GM18505 (cell line): ENCODE measurements at regions not wholly inside any gene's neighbourhood (a gene's known extent, or its start where the extent isn't known, plus 50 kb on each side); places are given as distances from the start of the nearest gene placed in this dataset.

Experiments used
- ATAC-seq: cut with Tn5 transposase; IDR thresholded peaks from one replicate; pipeline ENCODE4 v1.9.1; 2021; ENCODE audit not compliant: unreplicated experiment
- POLR2A ChIP-seq: IDR thresholded peaks from 4 replicates; pipeline ENCODE4 v1.6.1; 2011; ENCODE audit warnings: borderline replicate concordance; ENCODE audit not compliant: insufficient read depth, insufficient read length; ENCODE audit errors: extremely low read depth

DNA sequence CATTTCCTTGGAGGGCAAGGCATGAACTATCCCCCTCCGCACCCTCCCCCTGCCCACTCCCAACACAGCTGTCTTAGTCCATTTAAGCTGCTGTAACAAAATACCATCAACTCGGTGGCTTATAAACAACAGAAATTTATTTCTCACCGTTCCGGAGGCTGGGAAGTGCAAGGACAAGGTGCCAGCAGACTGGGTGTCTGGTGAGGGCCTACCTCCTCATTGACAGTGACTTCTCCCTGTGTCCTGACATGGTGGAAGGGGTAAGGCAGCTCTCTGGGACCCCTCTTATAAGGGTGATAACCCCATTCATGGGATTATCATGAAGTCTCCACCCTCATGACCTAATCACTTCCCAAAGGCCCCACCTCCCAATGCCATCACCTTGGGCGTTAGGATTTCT, 114.3 kb upstream of the MAFB start:
- TF ChIP-seq POLR2A: no peak

DNA sequence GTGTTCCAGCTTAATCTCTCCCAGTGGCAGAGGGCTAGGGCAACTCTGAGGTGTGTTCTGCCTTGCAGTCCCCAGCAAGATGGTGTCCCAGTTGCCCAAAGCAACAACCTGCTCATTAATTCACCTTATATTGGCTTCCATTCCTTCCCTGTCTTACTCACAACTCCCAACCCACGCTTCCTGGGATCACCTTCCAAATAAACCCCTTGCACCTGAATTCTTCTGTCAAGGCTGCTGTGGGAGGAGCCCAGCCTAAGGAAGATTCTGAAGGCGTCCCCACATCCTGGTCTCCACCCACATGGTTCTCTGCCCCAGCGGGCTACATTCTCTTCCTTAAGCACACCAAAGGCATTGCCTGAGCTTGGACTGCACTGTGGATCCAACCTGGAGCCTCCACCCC, 116.6 kb upstream of the MAFB start:
- no peak for ATAC-seq
- no peak for TF ChIP-seq POLR2A

More for the DNA sequence above, 114.3 kb upstream of the MAFB start:
- ATAC-seq: no peak

DNA sequence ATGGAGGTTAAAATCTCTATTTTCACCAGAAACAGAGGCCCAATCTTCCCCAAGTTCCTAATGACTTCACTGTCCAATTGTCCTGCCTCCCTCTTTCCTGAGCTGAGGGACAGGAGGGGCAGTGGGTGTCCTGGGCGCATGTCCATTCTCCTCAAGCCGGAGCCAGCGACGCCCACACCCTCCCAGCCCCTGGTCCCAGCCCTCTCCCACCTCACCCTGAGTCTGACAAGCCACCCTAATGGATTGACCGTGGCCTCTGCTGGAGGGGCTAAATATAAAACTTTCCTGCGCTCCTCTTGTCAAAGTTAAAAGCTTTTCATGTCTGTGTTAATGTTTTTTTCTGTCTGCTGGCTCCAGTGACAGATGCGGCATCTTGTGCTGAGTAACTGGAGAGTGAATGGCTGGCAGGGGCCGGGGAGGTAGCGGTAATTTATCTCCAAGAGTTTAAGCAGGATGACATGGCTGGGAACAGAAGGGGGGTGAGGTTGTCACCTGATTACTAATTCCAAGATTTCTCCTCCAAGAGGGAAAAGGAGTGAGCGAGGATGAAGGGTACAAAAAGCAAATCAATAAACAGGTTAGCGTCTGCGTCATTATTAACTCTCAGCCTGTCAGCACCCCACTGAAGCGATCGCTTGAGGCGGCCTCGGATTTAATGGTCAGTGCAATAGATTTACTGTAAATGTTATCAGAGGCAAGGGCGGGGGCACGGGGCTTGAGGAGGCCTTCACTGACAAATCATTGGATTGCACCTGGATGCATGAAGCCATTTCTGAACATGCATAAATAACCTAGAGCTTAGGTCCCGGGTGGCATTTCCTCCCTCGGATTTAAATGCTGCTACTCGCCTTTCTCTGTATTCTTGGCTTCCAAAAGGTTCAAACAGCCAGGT, 118.1 kb upstream of the MAFB start:
- ATAC-seq: no peak
- no peak for TF ChIP-seq POLR2A

DNA sequence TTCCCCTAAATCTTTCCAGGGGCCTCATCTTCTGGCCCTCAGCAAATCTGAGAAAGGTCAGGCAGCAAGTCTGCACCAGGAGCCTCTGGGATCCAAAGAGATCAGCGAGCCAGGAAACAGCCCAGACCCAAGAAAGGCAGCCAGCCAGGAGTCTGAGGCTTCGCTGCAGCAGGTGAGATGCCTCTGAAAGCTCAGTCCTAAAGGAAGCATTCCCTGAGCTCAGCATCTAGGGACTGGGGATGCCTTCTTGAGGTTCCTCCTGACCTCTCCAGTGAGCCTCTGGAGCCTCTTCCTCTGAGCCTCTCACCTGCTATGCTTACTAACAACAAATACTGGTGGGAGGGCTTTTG, 118.8 kb upstream of the MAFB start:
- no peak for ATAC-seq
- no peak for TF ChIP-seq POLR2A

DNA sequence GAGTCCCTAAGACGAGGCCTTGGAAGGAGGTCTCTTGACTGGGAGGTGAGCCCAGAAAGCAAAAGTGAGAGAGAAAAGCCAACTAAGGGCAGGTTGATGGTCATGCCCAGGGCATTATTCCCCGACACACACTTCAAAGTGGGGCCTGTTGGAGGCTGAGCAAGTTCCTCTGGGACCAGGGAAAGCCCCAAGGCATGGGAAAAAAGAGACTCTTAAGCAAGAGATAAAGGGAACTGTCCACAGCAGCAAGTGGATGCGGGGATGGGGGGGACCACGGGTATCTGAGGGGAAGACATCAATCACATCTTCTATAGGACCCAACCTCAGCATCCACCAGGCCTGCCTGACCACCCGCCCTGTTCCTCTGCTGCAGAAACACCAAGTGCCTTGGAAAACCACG, 119.9 kb upstream of the MAFB start:
- no peak for TF ChIP-seq POLR2A
- ATAC-seq: no peak

DNA sequence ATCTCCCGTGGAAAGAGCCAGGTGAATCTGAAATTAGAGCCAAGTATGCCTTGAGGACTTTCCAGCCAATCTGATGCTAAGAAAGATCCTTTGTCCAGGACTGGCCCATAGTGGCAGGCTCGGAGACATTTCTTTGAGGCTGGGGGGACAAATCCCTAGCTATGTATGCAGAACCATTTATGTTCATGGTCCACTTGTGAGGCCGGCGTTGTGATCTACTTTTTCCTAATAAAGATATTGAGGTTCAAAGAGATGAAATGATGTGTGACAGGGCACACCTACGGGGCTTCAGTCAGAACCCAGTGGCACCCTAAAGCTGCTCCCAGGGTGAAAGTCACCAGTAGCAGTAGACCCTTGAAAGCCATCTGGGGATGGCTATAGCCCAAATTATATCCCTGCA, 120.3 kb upstream of the MAFB start:
- TF ChIP-seq POLR2A: no peak
- no peak for ATAC-seq

DNA sequence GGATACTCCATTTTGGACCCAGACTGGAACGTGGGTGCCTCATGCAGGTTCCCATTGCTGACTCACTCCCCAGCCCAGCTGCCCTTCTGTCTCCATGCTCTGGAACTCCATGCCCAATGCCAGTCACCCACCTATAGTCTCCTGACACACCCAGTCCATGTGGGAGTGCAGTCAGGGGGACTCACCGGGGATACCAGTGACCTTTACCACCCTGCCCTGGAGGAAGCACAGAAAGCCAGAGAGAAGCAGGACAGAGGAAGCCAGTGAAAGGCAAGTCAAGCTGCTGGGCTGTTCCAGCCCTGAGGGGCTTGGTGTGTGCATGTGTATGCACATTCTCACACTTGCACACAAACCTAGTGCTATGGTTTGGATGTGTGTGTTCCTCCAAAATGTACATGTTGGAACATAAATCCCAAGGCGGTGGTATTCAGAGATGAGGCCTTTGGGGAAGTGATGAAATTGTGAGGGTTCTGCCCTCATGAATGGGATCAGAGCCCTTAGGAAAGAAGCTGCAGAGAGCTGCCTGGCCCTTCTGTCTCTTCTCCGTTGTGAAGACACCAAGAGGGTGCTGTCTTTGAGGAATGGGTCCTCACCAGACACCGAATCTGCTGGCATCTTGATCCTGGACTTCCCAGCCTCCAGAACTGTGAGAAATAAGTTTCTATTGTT, 121.4 kb upstream of the MAFB start:
- no peak for TF ChIP-seq POLR2A
- no peak for ATAC-seq

DNA sequence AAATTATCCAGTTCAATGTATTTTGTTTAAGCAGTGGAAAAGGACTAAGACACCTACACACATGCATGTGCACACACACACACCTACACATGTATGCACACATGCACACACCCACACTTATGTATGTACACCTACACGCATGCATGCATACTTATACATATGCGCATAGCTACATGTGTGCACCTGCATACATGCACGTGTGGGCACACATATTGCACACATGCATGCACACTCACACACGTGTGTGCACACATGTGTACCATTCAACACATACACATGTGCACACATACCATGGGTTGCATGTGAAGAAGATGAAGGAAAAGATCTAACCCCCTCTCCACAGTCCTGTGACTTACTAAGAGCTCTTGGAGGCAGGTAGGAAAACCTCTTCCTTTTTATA, 122.0 kb upstream of the MAFB start:
- no peak for ATAC-seq
- TF ChIP-seq POLR2A: no peak

DNA sequence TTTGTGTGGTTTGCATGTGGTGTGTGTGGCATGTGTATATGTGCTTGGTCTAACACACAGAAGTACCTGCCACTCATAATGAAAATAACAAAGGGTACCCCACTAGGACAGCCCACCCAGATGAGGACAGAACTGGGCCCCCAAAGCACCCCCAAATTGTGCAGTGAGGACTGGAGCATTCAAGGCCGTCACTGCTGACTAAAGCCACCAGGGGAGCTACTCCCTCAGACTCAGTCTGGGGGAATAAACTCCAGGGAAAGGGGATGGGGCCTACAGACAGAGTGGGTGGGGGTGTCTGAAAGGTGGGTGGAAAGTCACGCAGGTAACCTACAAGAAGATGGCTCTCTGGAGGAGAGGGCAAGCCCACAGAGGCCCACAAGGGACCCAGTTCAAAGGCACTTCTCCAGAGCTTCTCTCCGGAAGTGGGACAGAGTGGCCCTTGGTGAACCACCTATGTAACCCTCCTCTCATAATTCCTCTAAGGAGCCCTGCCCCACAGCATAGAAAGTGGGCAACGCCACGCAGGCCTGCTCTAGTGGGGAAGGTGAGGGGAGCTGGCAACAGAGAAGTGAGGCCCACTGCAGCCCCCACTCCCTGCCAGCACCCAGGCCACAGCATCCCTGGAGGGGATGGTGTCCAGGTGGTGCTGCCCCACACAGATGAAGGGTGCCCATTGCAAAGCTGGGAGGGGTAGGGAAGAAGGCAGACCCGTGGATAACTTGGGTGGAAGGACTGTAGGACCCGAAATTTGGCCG, 122.8 kb upstream of the MAFB start:
- ATAC-seq: no peak

DNA sequence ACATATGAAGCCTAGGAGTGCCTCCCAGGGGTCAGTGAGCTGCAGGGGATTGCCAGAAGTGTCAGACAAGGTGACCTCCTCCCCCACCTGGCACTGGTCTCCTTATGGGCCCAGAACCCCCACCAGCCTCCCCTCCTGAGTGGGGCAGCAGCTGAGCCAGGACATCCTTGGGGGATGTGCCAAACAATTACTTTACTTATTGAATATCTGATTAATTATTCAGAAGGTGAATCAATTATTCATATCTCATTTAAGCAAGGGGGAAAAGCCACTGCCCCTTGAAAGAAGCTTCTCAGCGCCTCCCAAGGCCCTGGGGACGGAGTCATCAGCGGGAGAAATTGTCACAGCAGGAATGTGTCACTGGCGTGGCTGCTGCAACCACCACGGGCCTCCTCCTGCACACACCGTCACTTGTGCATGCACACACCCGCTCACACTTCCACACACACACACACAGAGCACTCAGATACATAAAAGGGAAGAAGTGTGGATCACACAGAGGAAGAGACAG, 123.4 kb upstream of the MAFB start:
- no peak for ATAC-seq
- TF ChIP-seq POLR2A: no peak

More for the DNA sequence above, 122.8 kb upstream of the MAFB start:
- TF ChIP-seq POLR2A: no peak

DNA sequence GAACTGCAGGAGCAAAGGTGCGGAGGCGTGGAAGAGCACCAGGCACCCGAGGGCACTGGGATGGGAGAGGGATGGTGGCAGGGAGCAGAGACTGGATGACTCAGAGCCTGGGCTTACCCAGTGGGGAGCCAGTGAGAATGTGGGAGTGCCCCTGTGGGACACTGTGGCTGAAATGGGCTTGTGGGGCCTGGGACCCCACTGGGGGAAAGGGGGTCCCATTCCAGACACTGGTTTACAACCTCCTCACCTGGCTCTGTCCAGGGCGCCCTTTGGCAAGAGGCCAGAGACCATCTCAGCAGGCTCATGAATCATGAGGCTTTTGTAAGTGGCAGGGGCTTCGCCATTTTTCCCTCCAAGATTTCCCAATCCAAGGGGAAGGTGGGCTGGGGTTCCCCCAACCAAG, 124.0 kb upstream of the MAFB start:
- TF ChIP-seq POLR2A: no peak

DNA sequence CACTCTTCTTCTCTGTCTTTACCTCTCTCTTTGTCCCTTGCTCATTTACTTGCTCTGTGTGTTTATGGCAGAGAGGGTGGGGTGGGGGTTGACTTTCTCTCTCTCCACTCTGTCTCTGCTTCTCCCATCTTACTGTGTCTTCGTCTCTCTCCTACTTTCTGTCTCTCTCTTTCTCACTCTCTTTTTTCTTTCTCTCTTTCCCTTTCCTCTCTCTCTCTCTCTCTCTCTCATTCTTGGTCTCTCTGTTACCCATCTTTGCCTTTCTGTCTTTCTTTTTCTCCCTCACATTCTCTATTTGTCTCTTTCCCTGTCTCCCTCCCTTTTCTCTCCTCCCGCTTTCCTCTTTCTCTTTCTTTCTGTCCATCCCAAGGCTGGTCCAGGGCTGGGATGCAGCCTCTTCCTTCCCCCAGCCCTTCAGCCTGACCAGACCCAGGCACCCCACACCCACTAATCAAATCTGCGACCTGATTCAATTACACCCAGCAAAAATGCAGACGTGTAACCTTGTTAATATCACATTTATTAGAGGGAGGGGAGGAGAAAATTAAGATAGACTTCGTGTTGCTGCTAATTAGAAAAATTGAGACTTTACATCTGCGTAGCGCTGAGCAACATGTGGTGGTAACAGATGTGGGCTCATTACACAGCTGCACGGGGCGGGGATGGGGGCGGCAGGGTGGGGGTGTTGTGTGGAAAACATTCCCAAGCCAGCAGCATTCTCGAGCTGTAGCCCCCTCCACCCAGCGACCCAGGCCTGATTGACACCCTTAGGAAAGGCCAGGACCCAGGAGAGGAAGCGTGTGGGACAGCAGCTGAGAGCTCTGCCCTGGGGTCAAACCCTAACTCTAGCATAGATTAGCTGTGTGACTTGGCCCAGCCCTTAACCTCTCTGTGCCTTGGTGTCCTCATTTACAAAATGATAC, 124.9 kb upstream of the MAFB start:
- TF ChIP-seq POLR2A: no peak
- no peak for ATAC-seq

More for the DNA sequence above, 124.0 kb upstream of the MAFB start:
- ATAC-seq: no peak

DNA sequence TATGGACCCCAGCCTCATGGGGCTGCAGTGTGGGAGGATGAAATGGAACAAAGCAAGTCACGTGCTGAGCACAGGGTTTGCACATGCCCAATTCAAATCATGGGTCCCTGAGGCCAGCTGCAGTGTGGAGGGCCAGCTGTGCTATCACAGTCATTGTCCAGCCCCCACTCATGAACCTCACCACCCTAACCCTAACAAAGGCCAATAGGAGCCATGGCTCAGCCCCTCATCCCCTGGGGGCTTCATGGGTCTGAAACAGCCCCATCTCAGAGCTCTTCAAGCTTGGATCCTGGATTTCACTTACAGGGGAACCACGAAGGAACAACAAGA, 125.6 kb upstream of the MAFB start:
- no peak for ATAC-seq

More for the DNA sequence above, 125.6 kb upstream of the MAFB start:
- TF ChIP-seq POLR2A: no peak
